CD14-positive monocyte (primary cell): ENCODE measurements at regions not wholly inside any gene's neighbourhood (a gene's known extent, or its start where the extent isn't known, plus 50 kb on each side); places are given as distances from the start of the nearest gene placed in this dataset.
"Not testable (repeated sequence)": the region's sequence is repeated elsewhere in the genome, so short reads cannot be mapped to it uniquely, and the experiment has no call there.

Source experiments
- DNase-seq, 3 donors: peaks; one replicate each; pipeline ENCODE4 v3.0.0-alpha.2; 2011 to 2022
- H2AFZ ChIP-seq: 2 replicates; pipeline ENCODE4 v1.6.0; 2012; ENCODE audit warnings: mild to moderate bottlenecking, low read depth, low read length, inconsistent platforms; ENCODE audit not compliant: insufficient read depth, poor library complexity, severe bottlenecking
- H3K27ac ChIP-seq, 2 donors: 1 replicate in 1 of 2; 2 replicates in 1 of 2; pipeline ENCODE4 v1.5.1; 2012 to 2013; ENCODE audit warnings: low read length in 2 of 2, control low read depth in 1 of 2, inconsistent platforms in 1 of 2, low read depth in 1 of 2, mild to moderate bottlenecking in 1 of 2
- H3K27me3 ChIP-seq, 2 donors: one replicate each; pipeline versions ENCODE4 v1.6.0 to v1.6.1; 2011 to 2013; ENCODE audit warnings: low read length in 2 of 2; ENCODE audit not compliant: control insufficient read depth in 2 of 2, insufficient read depth in 2 of 2
- H3K36me3 ChIP-seq, 2 donors: replicated peaks in 1 of 2; 1 replicate in 1 of 2; 2 replicates in 1 of 2; pipeline versions ENCODE4 v1.5.1 to v1.6.1; 2012 to 2013; ENCODE audit warnings: low read length in 2 of 2, control low read depth in 1 of 2, inconsistent platforms in 1 of 2, mild to moderate bottlenecking in 1 of 2; ENCODE audit not compliant: insufficient read depth in 2 of 2, control insufficient read depth in 1 of 2
- H3K4me1 ChIP-seq, 2 donors: 1 replicate in 1 of 2; 2 replicates in 1 of 2; pipeline versions ENCODE4 v1.5.1 to v1.6.1; 2012 to 2013; ENCODE audit warnings: low read length in 2 of 2, control low read depth in 1 of 2, inconsistent platforms in 1 of 2, mild to moderate bottlenecking in 1 of 2, moderate library complexity in 1 of 2; ENCODE audit not compliant: insufficient read depth in 2 of 2, control insufficient read depth in 1 of 2
- H3K4me2 ChIP-seq: replicated peaks from 2 replicates; pipeline ENCODE3; 2012; ENCODE audit warnings: low read length, moderate library complexity, mild to moderate bottlenecking; ENCODE audit not compliant: poor library complexity, severe bottlenecking; ENCODE audit errors: extremely low read depth
- H3K4me3 ChIP-seq, 3 experiments: fragments of 200-600 bp in 1 of 3; sonication (generic) in 1 of 3; replicated peaks in 1 of 3; 1 replicate in 2 of 3; 2 replicates in 1 of 3; pipeline ENCODE4 v1.5.1; 2011 to 2013; ENCODE audit warnings: low read length in 3 of 3, mild to moderate bottlenecking in 3 of 3, control low read depth in 2 of 3, low read depth in 2 of 3, inconsistent platforms in 1 of 3, moderate library complexity in 1 of 3
- H3K79me2 ChIP-seq: 2 replicates; pipeline ENCODE4 v1.6.0; 2012; ENCODE audit warnings: mild to moderate bottlenecking, control low read depth, inconsistent platforms, low read length, moderate library complexity; ENCODE audit not compliant: insufficient read depth
- H3K9ac ChIP-seq: 2 replicates; pipeline ENCODE4 v1.6.0; 2017; ENCODE audit warnings: low read length, mild to moderate bottlenecking; ENCODE audit not compliant: insufficient read depth, poor library complexity, severe bottlenecking
- H3K9me3 ChIP-seq, 2 donors: replicated peaks in 1 of 2; 1 replicate in 1 of 2; 2 replicates in 1 of 2; pipeline versions ENCODE4 v1.5.1 to v1.6.1; 2012 to 2013; ENCODE audit warnings: low read length in 2 of 2, control low read depth in 1 of 2; ENCODE audit not compliant: control insufficient read depth in 1 of 2, insufficient read depth in 1 of 2
- H4K20me1 ChIP-seq: 2 replicates; pipeline ENCODE4 v1.6.0; 2012; ENCODE audit warnings: mild to moderate bottlenecking, low read length, control low read depth, moderate library complexity; ENCODE audit not compliant: insufficient read depth
- H3K27ac Mint-ChIP-seq, 7 donors: one replicate each; pipeline ENCODE4 v1.8.0; 2020; ENCODE audit warnings: mild to moderate bottlenecking in 7 of 7, mixed read lengths in 7 of 7, moderate library complexity in 6 of 7, inconsistent platforms in 2 of 7
- H3K27me3 Mint-ChIP-seq, 3 donors: one replicate each; pipeline ENCODE4 v1.8.0; 2021 to 2022; ENCODE audit warnings: low read depth in 3 of 3, mild to moderate bottlenecking in 3 of 3, mixed read lengths in 3 of 3, moderate library complexity in 3 of 3, inconsistent platforms in 1 of 3
- H3K36me3 Mint-ChIP-seq, 2 donors: one replicate each; pipeline ENCODE4 v1.8.0; 2020; ENCODE audit warnings: mixed read lengths in 2 of 2, inconsistent platforms in 1 of 2, mild to moderate bottlenecking in 1 of 2
- H3K4me1 Mint-ChIP-seq: one replicate; pipeline ENCODE4 v1.8.0; 2020; ENCODE audit warnings: mild to moderate bottlenecking, mixed read lengths
- H3K4me3 Mint-ChIP-seq, 2 donors: one replicate each; pipeline ENCODE4 v1.8.0; 2020; ENCODE audit warnings: mild to moderate bottlenecking in 2 of 2, mixed read lengths in 2 of 2, moderate library complexity in 1 of 2
- H3K9me3 Mint-ChIP-seq, 7 donors: one replicate each; pipeline ENCODE4 v1.8.0; 2020 to 2022; ENCODE audit warnings: mixed read lengths in 7 of 7, mild to moderate bottlenecking in 6 of 7, moderate library complexity in 6 of 7, inconsistent platforms in 2 of 7
- CTCF ChIP-seq: fragments of 200-600 bp; IDR thresholded peaks from one replicate; pipeline ENCODE4 v1.8.0; 2022; ENCODE audit warnings: antibody characterized with exemption, mild to moderate bottlenecking
- WGBS: methylation state at CpG from one replicate; pipeline ENCODE4 v1.1.5; 2013; ENCODE audit warnings: missing lambda C conversion rate; ENCODE audit not compliant: insufficient coverage; 5-methylcytosine and 5-hydroxymethylcytosine counted together
- intact Hi-C, 2 donors: fragments of 100-400 bp; cut with micrococcal nuclease; formaldehyde crosslinking; loops; one replicate each; pipeline versions ENCODE4 v1.15.0 to v1.15.1; 2023

GRCh38 chr4:155062948-155063347 lies 145.5 kb upstream of the NPY2R start:
- Mint-ChIP-seq H3K27ac (no peak overlapping the region), H3K4me3 (no peak overlapping the region)
- no peak for DNase-seq

GRCh38 chr4:155064934-155065333 lies 143.5 kb upstream of the NPY2R start:
- H3K9ac ChIP-seq, H3K4me1 ChIP-seq, DNase-seq, H3K4me1 Mint-ChIP-seq, H3K27ac ChIP-seq, H3K79me2 ChIP-seq, H3K36me3 Mint-ChIP-seq, H2AFZ ChIP-seq, H3K36me3 ChIP-seq, H3K27ac Mint-ChIP-seq, H3K27me3 Mint-ChIP-seq, H3K27me3 ChIP-seq, H4K20me1 ChIP-seq, intact Hi-C loops, H3K4me3 Mint-ChIP-seq, H3K4me3 ChIP-seq, H3K4me2 ChIP-seq, H3K9me3 Mint-ChIP-seq, H3K9me3 ChIP-seq: not testable (repeated sequence)
- 83% methylated on average over 4 of the region's 7 CpGs for WGBS

More at GRCh38 chr4:155062948-155063347, 145.5 kb upstream of the NPY2R start:
- Mint-ChIP-seq H3K27me3 (peaks cover 0 to 2% (median 0%) of the 10 kb centered on the region in 3 donors), H3K4me1 (no peaks in the 10 kb centered on the region), H3K36me3 (no peaks in the 10 kb centered on the region), H3K9me3 (peaks cover 0 to 2% (median 0%) of the 10 kb centered on the region in 7 donors)
- no peaks in the 10 kb centered on the region for H3K27me3 ChIP-seq
- no peak overlapping the region for H3K9ac ChIP-seq
- intact Hi-C loops: no loop called here
- TF ChIP-seq CTCF: no peak
- H3K79me2 ChIP-seq: no peaks in the 10 kb centered on the region
- H3K4me3 ChIP-seq: no peak overlapping the region
- no peaks in the 10 kb centered on the region for H3K9me3 ChIP-seq
- H2AFZ ChIP-seq: no peak overlapping the region
- H3K4me1 ChIP-seq: no peaks in the 10 kb centered on the region
- no peak overlapping the region for H3K27ac ChIP-seq
- no peak overlapping the region for H3K4me2 ChIP-seq
- H3K36me3 ChIP-seq: no peaks in the 10 kb centered on the region
- no peaks in the 10 kb centered on the region for H4K20me1 ChIP-seq
